DND-41 (cell line): ENCODE measurements at regions not wholly inside any gene's neighbourhood (a gene's known extent, or its start where the extent isn't known, plus 50 kb on each side); places are given as distances from the start of the nearest gene placed in this dataset.

ENCODE experiments used
- CTCF ChIP-seq: IDR thresholded peaks from 2 replicates; pipeline ENCODE4 v1.5.1; 2012; ENCODE audit warnings: borderline replicate concordance, low read length, moderate library complexity, mild to moderate bottlenecking; ENCODE audit not compliant: poor library complexity, severe bottlenecking; ENCODE audit errors: extremely low read depth
- EZH2 ChIP-seq: IDR thresholded peaks from 3 replicates; pipeline ENCODE4 v1.6.1; 2012; ENCODE audit warnings: borderline replicate concordance, low read depth, mild to moderate bottlenecking, moderate library complexity, low read length, inconsistent platforms; ENCODE audit not compliant: severe bottlenecking

- TF ChIP-seq CTCF (no peak), EZH2 (no peak)
These were observed 598.4 kb downstream of the FBXO15 start for GRCh38 chr18:73549236-73549635.
